Liver (tissue), 6 donors: ENCODE measurements at regions not wholly inside any gene's neighbourhood (a gene's known extent, or its start where the extent isn't known, plus 50 kb on each side); places are given as distances from the start of the nearest gene placed in this dataset.
"Not testable (repeated sequence)": the region's sequence is repeated elsewhere in the genome, so short reads cannot be mapped to it uniquely, and the experiment has no call there.

Source experiments
- DNase-seq: peaks from one replicate; pipeline ENCODE4 v3.0.0-alpha.2; 2017; ENCODE audit warnings: low spot score
- H3K27ac ChIP-seq, 2 donors: one replicate each; pipeline ENCODE4 v1.7.0; 2013; ENCODE audit warnings: inconsistent platforms in 2 of 2, low read length in 2 of 2, control low read depth in 1 of 2, low read depth in 1 of 2, mild to moderate bottlenecking in 1 of 2
- H3K27me3 ChIP-seq, 4 donors: one replicate each; pipeline versions ENCODE4 v1.6.1 to v1.7.0; 2013; ENCODE audit warnings: low read length in 3 of 4, inconsistent platforms in 1 of 4, mild to moderate bottlenecking in 1 of 4, moderate library complexity in 1 of 4; ENCODE audit not compliant: control insufficient read depth in 4 of 4, insufficient read depth in 4 of 4
- H3K36me3 ChIP-seq, 4 donors: one replicate each; pipeline versions ENCODE4 v1.6.1 to v1.7.0; 2013; ENCODE audit warnings: low read length in 3 of 4, mild to moderate bottlenecking in 3 of 4, low read depth in 1 of 4, moderate library complexity in 1 of 4; ENCODE audit not compliant: control insufficient read depth in 4 of 4, insufficient read depth in 3 of 4
- H3K4me1 ChIP-seq, 4 donors: one replicate each; pipeline versions ENCODE4 v1.6.1 to v1.7.0; 2013; ENCODE audit warnings: low read length in 3 of 4, mild to moderate bottlenecking in 3 of 4, moderate library complexity in 1 of 4; ENCODE audit not compliant: control insufficient read depth in 4 of 4, insufficient read depth in 4 of 4
- H3K4me3 ChIP-seq, 3 donors: one replicate each; pipeline versions ENCODE4 v1.6.1 to v1.7.0; 2013; ENCODE audit warnings: low read length in 3 of 3, control low read depth in 1 of 3, low read depth in 1 of 3, mild to moderate bottlenecking in 1 of 3
- H3K9ac ChIP-seq, 2 donors: one replicate each; pipeline ENCODE4 v1.7.0; 2013; ENCODE audit warnings: low read length in 2 of 2, mild to moderate bottlenecking in 2 of 2, moderate library complexity in 2 of 2, control low read depth in 1 of 2, low read depth in 1 of 2
- H3K9me3 ChIP-seq, 4 donors: one replicate each; pipeline versions ENCODE4 v1.6.1 to v1.7.0; 2013; ENCODE audit warnings: low read length in 3 of 4; ENCODE audit not compliant: control insufficient read depth in 4 of 4
- WGBS: extraction: QIAGEN DNeasy Blood & Tissue Kit; methylation state at CpG from one replicate; pipeline ENCODE4 v1.1.7; 2013; 5-methylcytosine and 5-hydroxymethylcytosine counted together
- donor health status: healthy.
- donor health status: healthy.
- donor health status: healthy.

DNA sequence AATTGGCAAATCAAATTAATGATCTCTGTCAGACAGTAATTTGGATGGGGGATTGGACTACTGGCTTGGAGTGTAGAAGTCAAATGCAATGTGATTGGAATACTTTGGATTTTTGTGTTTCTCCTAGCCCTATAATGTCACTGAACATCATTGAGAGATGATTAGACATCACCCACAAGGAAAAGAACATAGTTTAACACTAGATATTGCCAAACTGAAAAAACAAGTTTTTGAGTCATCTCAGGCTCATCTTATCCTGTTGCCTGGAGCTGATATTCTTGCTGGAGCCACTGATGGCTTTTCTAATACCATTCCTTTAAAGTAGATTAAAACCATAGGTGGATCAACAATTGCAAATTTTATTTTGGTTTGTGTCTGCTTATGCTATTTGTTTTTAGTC, 76.7 kb downstream of the HSFY2 start:
- H3K27ac ChIP-seq = not testable (repeated sequence)

DNA sequence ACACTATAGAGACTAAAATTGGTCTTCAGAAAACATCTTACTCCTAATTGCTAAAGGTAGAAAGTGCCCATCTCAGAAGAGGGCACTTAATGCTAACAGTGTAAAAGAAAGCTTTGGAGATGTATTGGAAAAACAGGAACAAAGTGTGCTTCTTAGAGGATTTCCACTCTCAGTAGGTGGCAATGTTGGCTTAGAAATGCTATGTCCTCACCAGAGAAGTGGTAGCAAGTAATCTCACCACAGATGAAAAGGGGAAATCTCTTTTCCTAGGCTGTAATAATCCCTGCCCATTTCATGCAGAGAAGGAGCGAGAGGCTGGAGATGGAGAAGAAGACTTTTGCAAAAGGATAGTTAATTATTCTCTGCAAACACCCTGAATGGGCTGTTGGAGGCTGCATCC, 69.3 kb downstream of the HSFY2 start:
- WGBS = no CpG with 5 or more reads among the region's 1 CpG
- not testable (repeated sequence) for H3K27ac ChIP-seq, H3K4me3 ChIP-seq, H3K9me3 ChIP-seq, DNase-seq, H3K36me3 ChIP-seq, H3K27me3 ChIP-seq, H3K4me1 ChIP-seq, H3K9ac ChIP-seq

More for the DNA sequence above, 76.7 kb downstream of the HSFY2 start:
- not testable (repeated sequence) for H3K4me3 ChIP-seq, H3K9ac ChIP-seq, H3K27me3 ChIP-seq, H3K36me3 ChIP-seq, H3K4me1 ChIP-seq, DNase-seq, H3K9me3 ChIP-seq

DNA sequence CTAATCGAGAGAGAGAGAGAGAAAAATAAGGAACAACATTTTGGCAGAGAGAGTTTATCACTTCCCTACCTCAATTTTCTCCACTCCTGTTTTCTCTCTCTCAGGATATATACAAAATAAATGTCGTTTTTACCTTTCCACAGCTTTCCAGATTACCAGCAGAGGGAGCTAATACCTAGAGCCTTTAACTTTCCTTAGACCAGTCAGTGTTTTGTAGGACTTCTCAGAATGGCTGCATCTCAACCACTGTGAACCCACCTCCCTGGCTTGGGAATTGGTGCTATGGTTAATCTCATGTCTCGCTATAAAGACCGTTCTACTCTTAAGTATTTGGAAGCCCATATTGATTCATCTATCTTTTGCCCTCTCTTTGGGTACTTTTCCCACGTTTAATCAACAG, 61.8 kb downstream of the HSFY2 start:
- not testable (repeated sequence) for H3K4me1 ChIP-seq, H3K9ac ChIP-seq, H3K36me3 ChIP-seq, H3K9me3 ChIP-seq, H3K27ac ChIP-seq, H3K27me3 ChIP-seq, DNase-seq, H3K4me3 ChIP-seq
- WGBS = no CpG with 5 or more reads among the region's 5 CpGs

DNA sequence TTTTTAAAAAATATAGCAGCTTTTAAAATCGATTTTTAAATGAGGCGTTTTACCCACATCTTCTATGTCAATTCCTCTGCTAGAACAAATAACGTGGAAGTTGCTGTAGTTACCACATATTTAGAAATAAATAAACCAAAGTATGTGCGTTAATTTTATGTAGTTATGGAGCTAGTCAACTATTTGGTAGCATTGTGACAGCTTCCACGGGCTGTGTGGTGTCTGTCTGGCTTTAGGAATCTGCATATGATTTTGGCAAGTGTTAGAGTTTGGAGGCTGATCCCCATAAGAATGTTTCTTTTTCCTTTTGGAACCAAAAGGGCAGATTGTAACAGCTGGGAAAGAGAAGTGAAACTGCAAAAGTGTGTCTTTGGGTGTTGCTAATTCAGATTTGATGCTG, 59.8 kb downstream of the HSFY2 start:
- WGBS = no CpG with 5 or more reads among the region's 5 CpGs
- H3K9me3 ChIP-seq, H3K27me3 ChIP-seq, H3K9ac ChIP-seq, DNase-seq, H3K27ac ChIP-seq, H3K36me3 ChIP-seq, H3K4me1 ChIP-seq, H3K4me3 ChIP-seq: not testable (repeated sequence)

DNA sequence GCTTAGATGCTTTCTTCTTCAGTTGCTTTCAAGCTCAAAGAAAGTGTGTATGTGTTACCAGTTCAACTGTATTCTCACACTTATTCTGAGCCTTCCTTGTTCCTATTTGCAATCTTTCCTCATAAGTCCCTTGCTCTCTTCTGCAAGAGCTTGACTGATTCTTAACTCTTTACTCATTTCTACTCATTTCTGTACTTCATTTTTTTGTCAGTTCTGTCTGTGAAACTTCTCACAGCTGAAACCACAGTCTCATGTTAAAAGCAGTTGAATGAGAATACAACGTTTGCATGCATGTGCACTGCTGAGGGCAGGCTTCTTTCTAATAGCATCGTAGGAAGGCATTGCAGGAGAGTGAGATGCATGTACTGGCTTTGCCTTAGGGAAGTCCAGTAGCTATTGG, 54.8 kb downstream of the HSFY2 start:
- not testable (repeated sequence) for H3K9me3 ChIP-seq, H3K4me3 ChIP-seq, H3K4me1 ChIP-seq, H3K27ac ChIP-seq, H3K36me3 ChIP-seq, DNase-seq, H3K27me3 ChIP-seq, H3K9ac ChIP-seq
- no CpG with 5 or more reads among the region's 2 CpGs for WGBS

DNA sequence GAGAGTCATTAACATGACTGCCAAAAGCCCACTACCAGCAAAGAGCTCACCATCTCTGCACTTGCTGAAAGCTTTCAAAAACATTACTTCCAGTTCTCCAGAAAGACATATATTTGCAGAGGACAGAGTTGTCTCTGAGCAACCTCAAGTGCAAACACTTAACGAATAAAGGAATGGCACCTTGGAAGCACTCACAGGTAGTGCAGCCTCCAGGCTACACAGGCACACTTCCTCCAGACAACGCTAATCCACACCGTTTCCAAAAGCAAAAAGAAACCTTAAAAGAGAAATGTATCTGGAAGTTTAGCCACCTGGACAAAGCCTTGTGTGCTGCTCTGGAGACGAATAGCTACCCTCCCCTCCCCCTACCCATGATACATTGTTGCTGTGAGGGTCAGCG, 53.1 kb downstream of the HSFY2 start:
- H3K9me3 ChIP-seq, H3K9ac ChIP-seq, H3K36me3 ChIP-seq, H3K4me3 ChIP-seq, H3K27me3 ChIP-seq, DNase-seq, H3K27ac ChIP-seq, H3K4me1 ChIP-seq: not testable (repeated sequence)
- no CpG with 5 or more reads among the region's 5 CpGs for WGBS
